ENCODE measurements at regions not wholly inside any gene's neighbourhood (a gene's known extent, or its start where the extent isn't known, plus 50 kb on each side); places are given as distances from the start of the nearest gene placed in this dataset.

DNA sequence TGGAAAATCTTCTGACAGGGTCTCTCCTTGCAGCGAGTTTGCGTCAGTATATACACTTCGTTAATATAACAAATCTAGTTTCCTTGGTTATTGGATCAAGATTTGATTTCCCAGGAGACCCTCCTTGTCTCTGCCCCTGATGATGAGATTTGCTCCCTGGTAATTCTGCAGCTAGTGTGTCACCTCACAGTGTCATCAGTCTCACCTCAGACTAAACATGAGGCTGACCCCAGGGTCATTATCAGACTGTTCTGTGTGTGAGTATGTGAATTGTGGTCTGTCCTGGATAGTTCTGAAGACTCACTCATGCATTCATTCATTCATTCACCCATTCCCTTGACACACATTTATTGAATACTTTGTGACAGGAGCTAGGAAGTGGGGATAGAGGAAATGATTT lies 138.4 kb upstream of the CTTNBP2 start:
- TF ChIP-seq, protein P1, sequence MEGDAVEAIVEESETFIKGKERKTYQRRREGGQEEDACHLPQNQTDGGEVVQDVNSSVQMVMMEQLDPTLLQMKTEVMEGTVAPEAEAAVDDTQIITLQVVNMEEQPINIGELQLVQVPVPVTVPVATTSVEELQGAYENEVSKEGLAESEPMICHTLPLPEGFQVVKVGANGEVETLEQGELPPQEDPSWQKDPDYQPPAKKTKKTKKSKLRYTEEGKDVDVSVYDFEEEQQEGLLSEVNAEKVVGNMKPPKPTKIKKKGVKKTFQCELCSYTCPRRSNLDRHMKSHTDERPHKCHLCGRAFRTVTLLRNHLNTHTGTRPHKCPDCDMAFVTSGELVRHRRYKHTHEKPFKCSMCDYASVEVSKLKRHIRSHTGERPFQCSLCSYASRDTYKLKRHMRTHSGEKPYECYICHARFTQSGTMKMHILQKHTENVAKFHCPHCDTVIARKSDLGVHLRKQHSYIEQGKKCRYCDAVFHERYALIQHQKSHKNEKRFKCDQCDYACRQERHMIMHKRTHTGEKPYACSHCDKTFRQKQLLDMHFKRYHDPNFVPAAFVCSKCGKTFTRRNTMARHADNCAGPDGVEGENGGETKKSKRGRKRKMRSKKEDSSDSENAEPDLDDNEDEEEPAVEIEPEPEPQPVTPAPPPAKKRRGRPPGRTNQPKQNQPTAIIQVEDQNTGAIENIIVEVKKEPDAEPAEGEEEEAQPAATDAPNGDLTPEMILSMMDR (IDR thresholded peaks at IDR 0.05; ENCODE audit: insufficient read depth, missing control alignments), result no peak
- FAIRE-seq (no peak), DNase-seq (ENCODE audit: insufficient read length, low spot score) (no peak)

DNA sequence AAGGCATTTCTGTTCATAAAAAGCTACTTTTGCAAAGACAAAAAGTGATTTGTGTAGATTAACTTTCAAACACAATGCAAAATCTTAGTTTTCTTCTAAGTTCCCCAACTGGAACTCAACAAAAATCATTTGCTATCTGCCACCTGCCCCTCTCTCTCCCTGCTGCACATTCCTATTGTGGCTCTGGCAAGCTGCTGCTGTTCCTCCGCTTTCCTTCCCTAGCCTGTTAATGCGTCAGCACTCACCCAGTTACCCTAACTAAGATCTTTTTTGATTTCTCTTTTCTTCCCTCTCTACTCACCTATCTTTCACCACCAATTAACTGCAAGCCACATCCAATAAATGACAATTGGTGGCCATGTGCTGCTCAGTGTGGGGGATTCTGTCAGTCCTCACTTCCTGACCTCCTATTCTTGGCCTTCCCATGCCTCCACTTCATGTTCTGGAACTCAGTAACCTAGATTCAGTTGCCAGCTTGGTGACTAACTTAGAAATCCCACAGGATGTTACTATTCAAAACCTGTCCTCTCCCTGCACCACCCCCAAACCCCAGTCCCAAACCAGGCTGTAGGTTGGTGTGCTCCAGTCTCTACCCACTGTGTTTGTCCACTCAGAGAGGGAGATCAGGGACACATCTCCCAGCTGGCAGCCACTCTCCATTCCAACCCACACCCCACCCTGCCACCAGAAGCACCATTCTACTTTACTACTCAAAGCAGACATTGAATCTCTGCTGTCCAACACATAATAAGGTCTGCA lies 140.2 kb upstream of the CTTNBP2 start:
- TF ChIP-seq, protein P1 (IDR thresholded peaks at IDR 0.05; ENCODE audit: insufficient read depth, missing control alignments), result no peak
- FAIRE-seq (no peak), DNase-seq (ENCODE audit: insufficient read length, low spot score) (no peak)

DNA sequence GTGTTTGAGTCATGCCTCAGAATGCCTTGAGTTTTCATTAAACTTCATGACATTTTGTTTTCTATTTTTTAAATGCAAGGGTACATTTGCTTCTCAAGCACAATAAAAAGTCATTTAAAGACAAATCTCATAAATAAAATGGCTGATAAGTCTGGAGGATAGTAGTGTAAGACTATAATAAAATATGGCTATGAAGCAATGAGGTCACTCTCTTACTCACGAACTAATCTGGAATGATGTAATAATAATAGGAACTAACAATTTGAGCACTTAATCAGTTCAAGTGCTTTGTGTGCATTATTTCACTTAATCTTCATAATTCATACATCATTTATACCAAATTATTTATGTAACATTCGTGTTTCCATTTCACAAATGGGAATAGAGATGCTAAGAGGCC lies 149.3 kb upstream of the CTTNBP2 start:
- TF ChIP-seq, protein P1 (IDR thresholded peaks at IDR 0.05; ENCODE audit: insufficient read depth, missing control alignments), result no peak
- no peak for DNase-seq (ENCODE audit: insufficient read length, low spot score)
- FAIRE-seq, result no peak

DNA sequence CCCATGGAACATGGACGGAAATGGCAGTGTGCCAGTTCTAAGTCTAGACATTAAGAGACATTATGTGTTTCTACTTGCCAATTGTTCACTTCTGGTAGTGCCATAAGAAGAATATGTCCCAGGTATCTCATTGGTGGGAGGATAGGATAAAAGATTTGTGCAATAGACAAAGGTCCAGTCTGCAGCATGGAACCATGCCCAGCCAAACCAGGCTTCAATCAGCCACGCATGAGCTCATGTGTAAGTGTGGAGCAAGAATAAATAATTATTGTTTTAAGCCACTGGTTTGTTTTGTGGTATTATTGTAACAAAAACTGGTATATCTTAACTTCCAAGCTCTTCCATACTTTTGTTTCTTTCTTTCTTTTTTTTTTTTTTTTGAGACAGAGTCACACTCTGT lies 153.6 kb upstream of the CTTNBP2 start:
- TF ChIP-seq, protein P1 (IDR thresholded peaks at IDR 0.05; ENCODE audit: insufficient read depth, missing control alignments), result no peak
- DNase-seq (ENCODE audit: insufficient read length, low spot score), result no peak
- no peak for FAIRE-seq

DNA sequence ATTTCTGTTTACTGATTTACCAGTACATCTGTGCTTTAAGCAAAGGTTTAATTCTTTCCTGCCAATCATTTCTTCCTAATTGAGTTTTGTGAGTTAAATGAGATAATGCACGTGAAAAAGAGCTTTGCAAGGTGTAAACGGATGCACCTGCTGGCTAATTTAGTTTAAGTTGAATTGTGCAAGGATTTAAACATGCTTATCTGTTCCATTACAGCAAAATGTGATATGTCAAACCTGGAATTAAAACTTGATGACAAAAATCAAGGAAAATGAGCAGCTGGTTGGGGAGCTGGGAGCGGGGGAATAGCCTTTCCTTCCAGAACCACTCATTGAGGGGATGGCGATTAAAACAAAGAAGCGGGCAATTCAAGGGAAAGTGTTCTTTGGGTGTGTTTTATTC lies 155.0 kb upstream of the CTTNBP2 start:
- DNase-seq (ENCODE audit: insufficient read length, low spot score) (no peak), FAIRE-seq (no peak)
- TF ChIP-seq, protein P1 (IDR thresholded peaks at IDR 0.05; ENCODE audit: insufficient read depth, missing control alignments), result no peak

DNA sequence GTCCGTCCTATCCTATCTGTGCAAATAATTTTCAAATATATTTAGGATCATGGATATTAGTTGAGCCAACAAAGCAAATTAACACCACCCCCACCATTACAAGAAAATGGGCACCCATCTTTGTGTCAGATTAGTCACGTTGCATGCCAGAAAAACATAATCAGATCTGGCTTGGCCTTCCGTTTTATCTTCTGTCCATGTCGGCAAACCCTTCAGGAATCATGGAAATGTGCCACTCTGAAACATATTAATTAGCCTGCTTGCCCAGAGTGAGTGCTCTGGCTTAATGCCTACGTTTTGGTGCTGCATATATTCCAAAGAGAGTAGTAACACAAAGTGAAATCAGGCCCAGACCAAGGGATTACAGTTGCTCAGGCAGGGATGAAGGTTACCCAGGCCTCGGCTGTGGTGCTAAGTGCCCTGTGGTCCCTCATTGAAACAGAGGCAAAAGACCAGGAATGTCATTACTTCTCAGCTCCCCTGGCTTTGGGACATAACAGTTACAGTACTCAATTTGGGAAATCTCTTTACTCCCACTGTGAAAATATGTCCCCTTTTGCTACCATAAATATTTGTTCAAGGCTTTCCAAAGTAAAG lies 154.0 kb upstream of the LSM8 start:
- no peak for FAIRE-seq
- TF ChIP-seq, protein P1 (IDR thresholded peaks at IDR 0.05; ENCODE audit: insufficient read depth, missing control alignments), result no peak

DNA sequence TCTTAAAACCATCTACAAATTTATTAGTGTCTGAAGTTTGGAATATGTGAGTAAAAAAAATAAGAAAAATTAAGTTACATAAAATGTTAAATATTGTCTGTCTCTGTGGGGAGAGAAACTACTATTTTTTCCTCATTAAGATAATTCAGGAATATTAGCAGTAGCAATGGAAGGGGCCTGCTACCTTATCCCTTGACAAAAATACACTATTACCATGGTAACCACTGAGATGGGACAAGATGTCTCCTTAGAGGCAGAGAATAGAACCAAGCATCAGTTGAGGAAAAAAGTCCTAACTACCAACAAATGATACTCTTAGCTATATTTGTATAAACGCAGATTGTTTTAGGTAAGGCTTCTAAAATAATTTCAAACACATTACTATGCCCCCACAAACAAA lies 150.7 kb upstream of the LSM8 start:
- TF ChIP-seq, protein P1 (IDR thresholded peaks at IDR 0.05; ENCODE audit: insufficient read depth, missing control alignments), result no peak
- DNase-seq (ENCODE audit: insufficient read length, low spot score) (no peak), FAIRE-seq (no peak)

More for the DNA sequence above, 154.0 kb upstream of the LSM8 start:
- DNase-seq (ENCODE audit: insufficient read length, low spot score), result no peak
